IPS-18a (cell line): ENCODE measurements at regions not wholly inside any gene's neighbourhood (a gene's known extent, or its start where the extent isn't known, plus 50 kb on each side); places are given as distances from the start of the nearest gene placed in this dataset.

ENCODE experiments used
- H3K27ac ChIP-seq: one replicate; pipeline ENCODE4 v1.5.1; 2013; ENCODE audit warnings: low read length
- H3K27me3 ChIP-seq: one replicate; pipeline ENCODE4 v1.6.1; 2013; ENCODE audit warnings: mild to moderate bottlenecking, low read length; ENCODE audit not compliant: control insufficient read depth, insufficient read depth
- H3K36me3 ChIP-seq: one replicate; pipeline ENCODE4 v1.6.1; 2013; ENCODE audit warnings: low read depth, low read length; ENCODE audit not compliant: control insufficient read depth
- H3K4me1 ChIP-seq: one replicate; pipeline ENCODE4 v1.6.1; 2013; ENCODE audit warnings: low read depth, low read length; ENCODE audit not compliant: control insufficient read depth
- H3K4me3 ChIP-seq: one replicate; pipeline ENCODE4 v1.5.1; 2013; ENCODE audit warnings: low read length
- H3K9ac ChIP-seq: one replicate; pipeline ENCODE4 v1.6.1; 2013; ENCODE audit warnings: mild to moderate bottlenecking, low read length, moderate library complexity
- H3K9me3 ChIP-seq: one replicate; pipeline ENCODE4 v1.6.1; 2013; ENCODE audit warnings: low read depth, low read length; ENCODE audit not compliant: control insufficient read depth

GRCh38 chr14:66135831-66136230 lies 350.3 kb upstream of the CCDC196 start:
- Histone ChIP-seq H3K4me1 (no peaks in the 10 kb centered on the region), H3K9me3 (no peaks in the 10 kb centered on the region), H3K4me3 (no peak overlapping the region), H3K9ac (no peak overlapping the region), H3K27ac (no peak overlapping the region), H3K36me3 (no peaks in the 10 kb centered on the region), H3K27me3 (no peaks in the 10 kb centered on the region)

GRCh38 chr14:66137081-66137480 lies 349.1 kb upstream of the CCDC196 start:
- Histone ChIP-seq H3K36me3 (no peaks in the 10 kb centered on the region), H3K4me3 (no peak overlapping the region), H3K4me1 (no peaks in the 10 kb centered on the region), H3K27me3 (no peaks in the 10 kb centered on the region), H3K27ac (no peak overlapping the region), H3K9ac (no peak overlapping the region), H3K9me3 (no peaks in the 10 kb centered on the region)

- Histone ChIP-seq H3K36me3 (no peaks in the 10 kb centered on the region), H3K27me3 (no peaks in the 10 kb centered on the region), H3K4me3 (no peak overlapping the region), H3K9ac (no peak overlapping the region), H3K9me3 (no peaks in the 10 kb centered on the region), H3K27ac (no peak overlapping the region), H3K4me1 (no peaks in the 10 kb centered on the region)
Measured at GRCh38 chr14:66139432-66139831, 346.7 kb upstream of the CCDC196 start.

GRCh38 chr14:66140213-66140918 lies 345.8 kb upstream of the CCDC196 start:
- Histone ChIP-seq H3K27me3 (no peaks in the 10 kb centered on the region), H3K36me3 (no peaks in the 10 kb centered on the region), H3K9ac (no peak overlapping the region), H3K4me1 (no peaks in the 10 kb centered on the region), H3K9me3 (no peaks in the 10 kb centered on the region), H3K27ac (no peak overlapping the region), H3K4me3 (no peak overlapping the region)

GRCh38 chr14:66140963-66141362 lies 345.2 kb upstream of the CCDC196 start:
- no peaks in the 10 kb centered on the region for H3K36me3 ChIP-seq
- H3K4me3 ChIP-seq: no peak overlapping the region
- H3K27me3 ChIP-seq: no peaks in the 10 kb centered on the region
- no peak overlapping the region for H3K9ac ChIP-seq
- H3K4me1 ChIP-seq: no peaks in the 10 kb centered on the region
- no peak overlapping the region for H3K27ac ChIP-seq
- no peaks in the 10 kb centered on the region for H3K9me3 ChIP-seq

- Histone ChIP-seq H3K9ac (no peak overlapping the region), H3K9me3 (no peaks in the 10 kb centered on the region), H3K27me3 (no peaks in the 10 kb centered on the region), H3K36me3 (no peaks in the 10 kb centered on the region), H3K4me3 (no peak overlapping the region), H3K4me1 (no peaks in the 10 kb centered on the region), H3K27ac (no peak overlapping the region)
Measured at GRCh38 chr14:66141733-66142132, 344.4 kb upstream of the CCDC196 start.

GRCh38 chr14:66143387-66144112 lies 342.6 kb upstream of the CCDC196 start:
- Histone ChIP-seq H3K36me3 (no peaks in the 10 kb centered on the region), H3K4me1 (no peaks in the 10 kb centered on the region), H3K9ac (no peak overlapping the region), H3K9me3 (no peaks in the 10 kb centered on the region), H3K27ac (no peak overlapping the region), H3K4me3 (no peak overlapping the region), H3K27me3 (no peaks in the 10 kb centered on the region)

GRCh38 chr14:66152302-66152701 lies 333.9 kb upstream of the CCDC196 start:
- Histone ChIP-seq H3K9me3 (no peaks in the 10 kb centered on the region), H3K4me3 (no peak overlapping the region), H3K27ac (no peak overlapping the region), H3K9ac (no peak overlapping the region), H3K27me3 (no peaks in the 10 kb centered on the region), H3K4me1 (no peaks in the 10 kb centered on the region), H3K36me3 (no peaks in the 10 kb centered on the region)

- Histone ChIP-seq H3K27ac (no peak overlapping the region), H3K9me3 (no peaks in the 10 kb centered on the region), H3K36me3 (no peaks in the 10 kb centered on the region), H3K9ac (no peak overlapping the region), H3K27me3 (no peaks in the 10 kb centered on the region), H3K4me1 (no peaks in the 10 kb centered on the region), H3K4me3 (no peak overlapping the region)
Measured at GRCh38 chr14:66152747-66153146, 333.4 kb upstream of the CCDC196 start.

GRCh38 chr14:66163023-66163422 lies 323.1 kb upstream of the CCDC196 start:
- H3K4me1 ChIP-seq: no peaks in the 10 kb centered on the region
- no peak overlapping the region for H3K27ac ChIP-seq

GRCh38 chr14:66165337-66165736 lies 320.8 kb upstream of the CCDC196 start:
- no peak overlapping the region for H3K27ac ChIP-seq
- H3K4me1 ChIP-seq: no peaks in the 10 kb centered on the region
- H3K9me3 ChIP-seq: no peaks in the 10 kb centered on the region
- no peaks in the 10 kb centered on the region for H3K36me3 ChIP-seq
- no peaks in the 10 kb centered on the region for H3K27me3 ChIP-seq
- no peak overlapping the region for H3K9ac ChIP-seq
- H3K4me3 ChIP-seq: no peak overlapping the region

More at GRCh38 chr14:66163023-66163422, 323.1 kb upstream of the CCDC196 start:
- Histone ChIP-seq H3K9me3 (no peaks in the 10 kb centered on the region), H3K36me3 (no peaks in the 10 kb centered on the region), H3K9ac (no peak overlapping the region), H3K27me3 (no peaks in the 10 kb centered on the region), H3K4me3 (no peak overlapping the region)

GRCh38 chr14:66174453-66174891 lies 311.7 kb upstream of the CCDC196 start:
- H3K9me3 ChIP-seq: peaks cover 2% of the 10 kb centered on the region
- no peak overlapping the region for H3K9ac ChIP-seq
- no peak overlapping the region for H3K27ac ChIP-seq
- no peaks in the 10 kb centered on the region for H3K4me1 ChIP-seq
- H3K27me3 ChIP-seq: no peaks in the 10 kb centered on the region
- H3K36me3 ChIP-seq: no peaks in the 10 kb centered on the region
- no peak overlapping the region for H3K4me3 ChIP-seq
